Right lobe of liver (tissue), 6 donors: ENCODE measurements at regions not wholly inside any gene's neighbourhood (a gene's known extent, or its start where the extent isn't known, plus 50 kb on each side); places are given as distances from the start of the nearest gene placed in this dataset.

Experiments used
- ATAC-seq, 4 donors: fragments of 200-7000 bp; cut with Tn5 transposase; one replicate each; pipeline ENCODE4 v1.9.1; 2020; ENCODE audit warnings: mild to moderate bottlenecking in 4 of 4, moderate library complexity in 4 of 4
- DNase-seq, 3 donors: peaks; one replicate each; pipeline ENCODE4 v3.0.0-alpha.2; 2020
- H3K27ac ChIP-seq, 3 donors: fragments of 200-600 bp; one replicate each; pipeline ENCODE4 v1.8.0; 2022
- H3K27me3 ChIP-seq, 2 donors: fragments of 200-600 bp; one replicate each; pipeline ENCODE4 v1.8.0; 2022
- H3K36me3 ChIP-seq, 4 donors: fragments of 200-600 bp; sonication (generic) in 1 of 4; one replicate each; pipeline versions ENCODE4 v1.5.1 to v1.8.0; 2017 to 2022; ENCODE audit warnings: control low read depth in 1 of 4
- H3K4me1 ChIP-seq, 4 donors: fragments of 200-600 bp; sonication (generic) in 1 of 4; one replicate each; pipeline versions ENCODE4 v1.5.1 to v1.8.0; 2017 to 2022; ENCODE audit warnings: control low read depth in 1 of 4
- H3K4me3 ChIP-seq, 3 donors: fragments of 200-600 bp; one replicate each; pipeline ENCODE4 v1.8.0; 2022
- H3K9me3 ChIP-seq, 4 donors: fragments of 200-600 bp; sonication (generic) in 1 of 4; one replicate each; pipeline versions ENCODE4 v1.5.1 to v1.8.0; 2017 to 2022; ENCODE audit warnings: control low read depth in 1 of 4
- CTCF ChIP-seq, 4 donors: fragments of 200-600 bp in 3 of 4; fragments of 450-650 bp in 1 of 4; IDR thresholded peaks; one replicate each; pipeline versions ENCODE4 v1.5.1 to v1.8.0; 2016 to 2022; ENCODE audit warnings: antibody characterized with exemption in 4 of 4, mild to moderate bottlenecking in 2 of 4
- POLR2A ChIP-seq: fragments of 450-650 bp; IDR thresholded peaks from one replicate; pipeline ENCODE4 v1.6.1; 2017; ENCODE audit warnings: antibody characterized with exemption, mild to moderate bottlenecking
- WGBS: methylation state at CpG from one replicate; pipeline ENCODE4 v1.1.6; 2018; ENCODE audit warnings: low coverage, low lambda C conversion rate; ENCODE audit not compliant: insufficient coverage; ENCODE audit errors: missing lambda C conversion rate; 5-methylcytosine and 5-hydroxymethylcytosine counted together
- intact Hi-C, 2 donors: fragments of 100-400 bp; cut with DNase I; formaldehyde crosslinking; loops; one replicate each; pipeline versions ENCODE4 v1.11.2 to v1.14.1; 2022
- donor health status: DM: no; HTN: yes; CAD: no.
- donor health status: DM: no; HTN: no; CAD: no.
- donor health status: DM: no; HTN: no; CAD: no.
- donor health status: DM: no; HTN: yes; CAD: no.
- donor health status: DM: no; HTN: yes; CAD: no.

DNA sequence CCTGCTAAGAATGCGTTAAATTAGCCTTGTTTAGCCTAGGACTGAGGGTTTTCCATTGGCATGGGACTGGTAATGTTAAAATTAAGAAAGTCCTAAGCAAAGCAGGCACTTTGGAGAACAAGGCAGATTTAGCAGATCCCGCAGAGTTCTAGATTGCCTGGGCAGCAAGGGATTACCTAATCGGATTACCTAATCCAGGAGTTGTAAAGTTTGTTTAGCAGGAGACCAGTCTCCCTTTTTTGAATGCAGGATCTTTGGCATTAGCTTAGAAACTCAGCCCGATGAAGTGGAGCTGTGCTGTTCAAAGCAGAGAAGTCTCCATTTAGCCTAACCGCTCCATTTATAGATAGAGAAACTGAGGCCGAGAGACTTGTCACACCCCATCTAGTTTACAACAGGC is 206.0 kb downstream of the DMRT2 start:
- Histone ChIP-seq H3K4me1 (peaks cover 0 to 8% (median 2%) of the 10 kb centered on the region in 4 donors), H3K9me3 (no peaks in the 10 kb centered on the region), H3K4me3 (no peak overlapping the region), H3K36me3 (no peaks in the 10 kb centered on the region), H3K27me3 (no peaks in the 10 kb centered on the region), H3K27ac (no peak overlapping the region)
- 69% methylated on average over 5 of the region's 6 CpGs for WGBS
- intact Hi-C loops: no loop called here
- ATAC-seq (peak; percentile 25 to 80 (median 68)), DNase-seq (no peak)
- TF ChIP-seq POLR2A: no peak
- TF ChIP-seq CTCF (IDR thresholded peaks at IDR 0.05): no peak

DNA sequence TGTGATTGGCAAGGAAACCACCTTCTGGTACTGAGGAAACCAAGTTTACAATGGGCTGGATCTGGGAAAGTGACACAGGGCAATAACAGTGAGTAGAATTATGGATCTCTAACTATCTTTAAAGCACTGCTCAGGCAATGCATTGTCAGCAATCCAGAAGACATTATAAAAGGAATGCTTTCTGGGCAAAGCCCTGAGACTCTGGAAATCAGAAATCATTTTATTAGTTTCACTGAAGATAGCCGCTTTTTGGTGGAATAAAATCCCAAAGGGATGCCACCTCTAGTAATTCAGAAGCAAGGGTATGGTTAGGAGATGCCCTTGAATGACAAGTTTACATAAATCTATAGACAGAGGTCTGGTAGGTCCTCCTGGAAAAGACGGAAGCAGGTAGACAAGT is 211.1 kb downstream of the DMRT2 start:
- WGBS: 86% methylated on average over 1 of the region's 2 CpGs
- Histone ChIP-seq H3K27me3 (no peaks in the 10 kb centered on the region), H3K4me1 (peaks cover 0 to 11% (median 0%) of the 10 kb centered on the region in 4 donors), H3K9me3 (no peaks in the 10 kb centered on the region), H3K27ac (no peak overlapping the region), H3K4me3 (no peak overlapping the region), H3K36me3 (no peaks in the 10 kb centered on the region)
- TF ChIP-seq POLR2A: no peak
- no peak for TF ChIP-seq CTCF (IDR thresholded peaks at IDR 0.05)
- ATAC-seq: no peak
- no peak for DNase-seq
- intact Hi-C loops: no loop called here

- WGBS: 64% methylated on average over 6 of the region's 6 CpGs
These were observed 212.0 kb downstream of the DMRT2 start for GRCh38 chr9:1261879-1262766.

DNA sequence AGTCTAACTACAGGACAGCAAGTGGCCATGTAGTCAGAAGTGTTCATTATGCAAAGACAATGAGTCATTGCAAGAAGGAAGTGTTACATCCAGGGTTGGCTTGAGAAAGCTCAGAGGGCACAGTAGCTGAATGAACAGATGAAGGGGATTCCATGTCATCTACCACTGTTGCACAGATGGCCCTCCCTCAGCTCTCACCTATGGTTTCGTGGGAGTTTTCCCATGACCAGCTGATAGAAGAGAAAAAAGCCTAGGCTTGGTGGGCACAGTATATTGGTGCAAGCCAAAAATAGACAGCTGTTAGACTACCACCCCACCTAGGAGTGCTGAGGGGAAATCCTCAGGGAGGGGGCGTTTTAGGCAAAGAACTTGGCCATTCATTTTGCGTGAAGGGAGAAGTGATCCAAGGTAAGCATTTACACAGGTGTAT is 217.0 kb downstream of the DMRT2 start:
- H3K4me3 ChIP-seq: no peak overlapping the region
- H3K36me3 ChIP-seq: no peaks in the 10 kb centered on the region
- ATAC-seq (no peak), DNase-seq (no peak)
- TF ChIP-seq POLR2A (no peak), CTCF (IDR thresholded peaks at IDR 0.05) (no peak)
- intact Hi-C loops: no loop called here
- H3K9me3 ChIP-seq: no peaks in the 10 kb centered on the region
- WGBS: 80% methylated on average over 2 of the region's 3 CpGs
- no peaks in the 10 kb centered on the region for H3K27me3 ChIP-seq
- peaks cover 0 to 5% (median 0%) of the 10 kb centered on the region in 4 donors for H3K4me1 ChIP-seq
- H3K27ac ChIP-seq: no peak overlapping the region

More at GRCh38 chr9:1261879-1262766, 212.0 kb downstream of the DMRT2 start:
- Histone ChIP-seq H3K4me1 (peaks cover 0 to 11% (median 0%) of the 10 kb centered on the region in 4 donors), H3K9me3 (no peaks in the 10 kb centered on the region), H3K4me3 (no peak overlapping the region), H3K27ac (no peak overlapping the region), H3K36me3 (no peaks in the 10 kb centered on the region), H3K27me3 (no peaks in the 10 kb centered on the region)
- peak; percentile 80 to 91 (median 88) for ATAC-seq
- peak in 2 of 3 donors; percentile 31 to 67 for DNase-seq
- TF ChIP-seq CTCF (IDR thresholded peaks at IDR 0.05): no peak
- TF ChIP-seq POLR2A: no peak
- intact Hi-C loops: no loop called here
